ENCODE measurements at regions not wholly inside any gene's neighbourhood (a gene's known extent, or its start where the extent isn't known, plus 50 kb on each side); places are given as distances from the start of the nearest gene placed in this dataset.
"Not testable (repeated sequence)": the region's sequence is repeated elsewhere in the genome, so short reads cannot be mapped to it uniquely, and the experiment has no call there.

DNA sequence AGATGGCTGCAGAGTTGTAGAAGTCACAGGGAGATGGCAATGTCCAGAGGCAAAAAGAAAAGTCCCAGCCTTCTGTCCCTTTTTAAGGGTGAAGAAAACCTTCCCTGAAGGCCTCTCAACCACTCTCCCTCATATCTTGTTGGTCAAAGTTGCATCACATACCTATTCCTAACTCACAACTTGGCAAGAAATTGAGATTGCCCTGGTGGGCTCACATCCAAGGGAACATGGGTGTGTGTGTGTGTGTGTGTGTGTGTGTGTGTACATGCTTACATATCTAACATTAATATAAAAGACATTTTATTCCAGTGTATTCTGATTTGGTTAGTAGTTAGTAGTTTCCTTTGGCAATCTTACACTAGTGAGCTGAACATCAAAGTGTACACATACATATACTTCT lies 144.3 kb upstream of the SALL4 start:
- H3K27me3 Mint-ChIP-seq: no peaks in the 10 kb centered on the region
- DNase-seq: no peak
- no peaks in the 10 kb centered on the region for H3K4me1 Mint-ChIP-seq
- no peak overlapping the region for H3K4me3 Mint-ChIP-seq
- H3K27ac Mint-ChIP-seq: no peak overlapping the region
- intact Hi-C loops (cut with micrococcal nuclease): no loop called here
- no peaks in the 10 kb centered on the region for H3K36me3 Mint-ChIP-seq (ENCODE audit: low read depth)
- no peaks in the 10 kb centered on the region for H3K9me3 Mint-ChIP-seq

- DNase-seq: no peak
- H3K36me3 Mint-ChIP-seq (ENCODE audit: low read depth): no peaks in the 10 kb centered on the region
- H3K27ac Mint-ChIP-seq: no peak overlapping the region
- no peaks in the 10 kb centered on the region for H3K27me3 Mint-ChIP-seq
- H3K4me1 Mint-ChIP-seq: no peaks in the 10 kb centered on the region
- H3K4me3 Mint-ChIP-seq: no peak overlapping the region
- intact Hi-C loops (cut with micrococcal nuclease): no loop called here
- H3K9me3 Mint-ChIP-seq: no peaks in the 10 kb centered on the region
Observed at GRCh38 chr20:51945881-51946280, 143.6 kb upstream of the SALL4 start.

- no peak overlapping the region for H3K4me3 Mint-ChIP-seq
- DNase-seq: no peak
- no peak overlapping the region for H3K27ac Mint-ChIP-seq
- H3K27me3 Mint-ChIP-seq: no peaks in the 10 kb centered on the region
- intact Hi-C loops (cut with micrococcal nuclease): no loop called here
- H3K9me3 Mint-ChIP-seq: no peaks in the 10 kb centered on the region
- no peaks in the 10 kb centered on the region for H3K4me1 Mint-ChIP-seq
- H3K36me3 Mint-ChIP-seq (ENCODE audit: low read depth): no peaks in the 10 kb centered on the region
Observed at GRCh38 chr20:51945177-51945576, 142.9 kb upstream of the SALL4 start.

GRCh38 chr20:51943761-51944160 lies 141.4 kb upstream of the SALL4 start:
- Mint-ChIP-seq H3K4me1 (no peaks in the 10 kb centered on the region), H3K36me3 (ENCODE audit: low read depth) (no peaks in the 10 kb centered on the region), H3K27ac (no peak overlapping the region), H3K27me3 (no peaks in the 10 kb centered on the region), H3K4me3 (no peak overlapping the region), H3K9me3 (no peaks in the 10 kb centered on the region)
- intact Hi-C loops (cut with micrococcal nuclease): no loop called here
- no peak for DNase-seq

DNA sequence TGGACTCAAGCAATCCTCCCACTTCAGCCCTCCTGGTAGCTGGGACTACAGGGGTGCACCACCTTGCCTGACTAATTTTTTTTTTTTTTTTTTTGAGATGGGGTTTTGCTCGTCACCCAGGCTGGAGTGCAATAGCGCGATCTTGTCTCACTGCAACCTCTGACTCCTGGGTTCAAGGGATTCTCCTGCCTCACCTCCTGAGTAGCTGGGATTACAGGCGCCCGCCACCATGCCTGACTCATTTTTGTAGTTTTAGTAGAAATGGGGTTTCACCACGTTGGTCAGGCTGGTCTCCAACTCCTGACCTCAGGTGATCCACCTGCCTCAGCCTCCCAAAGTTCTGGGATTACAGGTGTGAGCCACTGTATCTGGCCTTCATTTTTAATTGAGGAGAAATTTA lies 141.0 kb upstream of the SALL4 start:
- intact Hi-C loops (cut with micrococcal nuclease); H3K4me1 Mint-ChIP-seq; H3K27me3 Mint-ChIP-seq; H3K27ac Mint-ChIP-seq; DNase-seq; H3K4me3 Mint-ChIP-seq; H3K9me3 Mint-ChIP-seq; H3K36me3 Mint-ChIP-seq (ENCODE audit: low read depth): not testable (repeated sequence)

GRCh38 chr20:51941503-51941902 lies 139.2 kb upstream of the SALL4 start:
- no peaks in the 10 kb centered on the region for H3K27me3 Mint-ChIP-seq

DNA sequence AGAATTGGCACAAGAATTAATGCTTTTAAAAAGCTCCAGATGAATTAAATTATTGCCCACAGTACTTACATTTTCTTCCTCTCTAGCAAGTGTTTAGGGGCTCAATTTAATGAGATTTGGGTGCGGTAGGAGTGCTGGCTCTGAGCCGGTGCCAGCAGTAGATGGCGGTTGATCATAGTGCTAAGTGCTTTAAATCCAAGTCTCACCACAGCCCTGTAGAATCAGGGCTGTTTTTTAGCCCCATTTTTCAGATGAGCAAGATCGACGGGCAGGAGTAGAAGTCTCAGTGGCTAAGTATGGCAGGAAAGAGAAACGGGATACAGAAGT lies 136.9 kb upstream of the SALL4 start:
- Mint-ChIP-seq H3K9me3 (no peaks in the 10 kb centered on the region), H3K27ac (no peak overlapping the region), H3K4me1 (no peaks in the 10 kb centered on the region), H3K4me3 (no peak overlapping the region), H3K36me3 (ENCODE audit: low read depth) (no peaks in the 10 kb centered on the region), H3K27me3 (no peaks in the 10 kb centered on the region)
- intact Hi-C loops (cut with micrococcal nuclease): no loop called here
- DNase-seq: no peak

More at GRCh38 chr20:51941503-51941902, 139.2 kb upstream of the SALL4 start:
- no peak for DNase-seq
- Mint-ChIP-seq H3K4me1 (no peaks in the 10 kb centered on the region), H3K4me3 (no peak overlapping the region), H3K36me3 (ENCODE audit: low read depth) (no peaks in the 10 kb centered on the region), H3K9me3 (no peaks in the 10 kb centered on the region), H3K27ac (no peak overlapping the region)
- intact Hi-C loops (cut with micrococcal nuclease): no loop called here

- no peaks in the 10 kb centered on the region for H3K27me3 Mint-ChIP-seq
- no peak overlapping the region for H3K27ac Mint-ChIP-seq
- intact Hi-C loops (cut with micrococcal nuclease): no loop called here
- no peaks in the 10 kb centered on the region for H3K9me3 Mint-ChIP-seq
- no peaks in the 10 kb centered on the region for H3K36me3 Mint-ChIP-seq (ENCODE audit: low read depth)
- H3K4me3 Mint-ChIP-seq: no peak overlapping the region
- no peak for DNase-seq
- H3K4me1 Mint-ChIP-seq: no peaks in the 10 kb centered on the region
Observed at GRCh38 chr20:51938559-51939258, 136.4 kb upstream of the SALL4 start.

GRCh38 chr20:51937779-51938178 lies 135.5 kb upstream of the SALL4 start:
- Mint-ChIP-seq H3K9me3 (no peaks in the 10 kb centered on the region), H3K27ac (no peak overlapping the region), H3K4me1 (no peaks in the 10 kb centered on the region), H3K27me3 (no peaks in the 10 kb centered on the region), H3K36me3 (ENCODE audit: low read depth) (no peaks in the 10 kb centered on the region), H3K4me3 (no peak overlapping the region)
- intact Hi-C loops (cut with micrococcal nuclease): no loop called here
- no peak for DNase-seq

DNA sequence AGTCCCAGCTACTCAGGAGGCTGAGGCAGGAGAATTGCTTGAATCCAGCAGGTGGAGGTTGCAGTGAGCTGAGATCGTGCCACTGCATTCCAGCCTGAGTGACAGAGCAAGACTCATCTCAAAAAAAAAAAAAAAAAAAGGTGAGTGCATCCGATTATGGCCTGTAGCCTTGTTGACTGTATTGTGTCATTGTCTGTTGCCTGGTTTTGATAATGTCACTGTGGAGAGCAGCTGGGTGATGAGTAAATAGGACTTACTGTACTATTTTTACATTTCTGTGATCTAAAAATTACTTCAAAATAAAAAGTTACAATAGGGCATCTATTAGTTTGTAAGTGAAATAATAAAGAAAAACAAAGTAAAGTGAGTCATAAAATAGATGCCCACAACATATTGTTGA lies 134.1 kb upstream of the SALL4 start:
- intact Hi-C loops (cut with micrococcal nuclease): no loop called here
- no peaks in the 10 kb centered on the region for H3K9me3 Mint-ChIP-seq
- H3K4me1 Mint-ChIP-seq: no peaks in the 10 kb centered on the region
- no peaks in the 10 kb centered on the region for H3K27me3 Mint-ChIP-seq
- no peak overlapping the region for H3K4me3 Mint-ChIP-seq
- no peak for DNase-seq
- H3K36me3 Mint-ChIP-seq (ENCODE audit: low read depth): no peaks in the 10 kb centered on the region
- no peak overlapping the region for H3K27ac Mint-ChIP-seq

GRCh38 chr20:51935003-51935358 lies 132.7 kb upstream of the SALL4 start:
- H3K4me1 Mint-ChIP-seq: no peaks in the 10 kb centered on the region
- no peaks in the 10 kb centered on the region for H3K27me3 Mint-ChIP-seq
- no peak overlapping the region for H3K4me3 Mint-ChIP-seq
- no peak overlapping the region for H3K27ac Mint-ChIP-seq
- H3K9me3 Mint-ChIP-seq: no peaks in the 10 kb centered on the region
- DNase-seq: no peak
- no peaks in the 10 kb centered on the region for H3K36me3 Mint-ChIP-seq (ENCODE audit: low read depth)
- intact Hi-C loops (cut with micrococcal nuclease): no loop called here

- no peaks in the 10 kb centered on the region for H3K4me1 Mint-ChIP-seq
- intact Hi-C loops (cut with micrococcal nuclease): no loop called here
- no peak overlapping the region for H3K4me3 Mint-ChIP-seq
- no peak for DNase-seq
- no peaks in the 10 kb centered on the region for H3K9me3 Mint-ChIP-seq
- no peak overlapping the region for H3K27ac Mint-ChIP-seq
- H3K36me3 Mint-ChIP-seq (ENCODE audit: low read depth): no peaks in the 10 kb centered on the region
- no peaks in the 10 kb centered on the region for H3K27me3 Mint-ChIP-seq
Observed at GRCh38 chr20:51934301-51935002, 132.1 kb upstream of the SALL4 start.

GRCh38 chr20:51931371-51931781 lies 129.1 kb upstream of the SALL4 start:
- H3K36me3 Mint-ChIP-seq (ENCODE audit: low read depth): no peaks in the 10 kb centered on the region
- H3K9me3 Mint-ChIP-seq: no peaks in the 10 kb centered on the region
- no peak for DNase-seq
- intact Hi-C loops (cut with micrococcal nuclease): no loop called here
- H3K4me1 Mint-ChIP-seq: no peaks in the 10 kb centered on the region
- H3K27ac Mint-ChIP-seq: no peak overlapping the region
- no peak overlapping the region for H3K4me3 Mint-ChIP-seq
- H3K27me3 Mint-ChIP-seq: no peaks in the 10 kb centered on the region

- Mint-ChIP-seq H3K4me1 (no peaks in the 10 kb centered on the region), H3K27me3 (no peaks in the 10 kb centered on the region), H3K4me3 (no peak overlapping the region), H3K27ac (no peak overlapping the region), H3K9me3 (no peaks in the 10 kb centered on the region), H3K36me3 (ENCODE audit: low read depth) (no peaks in the 10 kb centered on the region)
- no peak for DNase-seq
- intact Hi-C loops (cut with micrococcal nuclease): no loop called here
Observed at GRCh38 chr20:51930775-51931174, 128.5 kb upstream of the SALL4 start.

DNA sequence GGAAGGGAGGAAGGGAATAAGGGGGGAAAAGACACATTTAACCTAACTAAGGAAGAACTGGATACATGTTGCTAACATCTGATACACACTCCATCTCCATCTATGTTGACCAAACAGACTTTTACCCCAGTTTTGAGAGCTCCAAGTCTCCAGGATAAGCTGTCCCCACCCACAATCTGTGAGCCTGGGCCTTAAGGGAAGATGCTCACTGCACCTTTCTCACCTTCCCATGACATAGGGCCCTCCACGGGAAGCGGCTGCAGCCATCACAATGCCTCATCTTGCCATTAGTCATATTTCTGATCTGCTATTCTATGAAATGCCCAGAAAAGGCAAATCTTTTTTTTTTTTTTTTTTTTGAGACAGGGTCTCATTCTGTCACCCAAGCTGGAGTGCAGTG lies 126.6 kb upstream of the SALL4 start:
- intact Hi-C loops (cut with micrococcal nuclease): no loop called here
- no peaks in the 10 kb centered on the region for H3K4me1 Mint-ChIP-seq
- no peaks in the 10 kb centered on the region for H3K36me3 Mint-ChIP-seq (ENCODE audit: low read depth)
- H3K4me3 Mint-ChIP-seq: no peak overlapping the region
- H3K27ac Mint-ChIP-seq: no peak overlapping the region
- no peak for DNase-seq
- H3K27me3 Mint-ChIP-seq: no peaks in the 10 kb centered on the region
- H3K9me3 Mint-ChIP-seq: no peaks in the 10 kb centered on the region

Data from activated CD4-positive, alpha-beta T cell treated with anti-CD3 and anti-CD28 coated beads, Interleukin-2, amount 10 ng/mL, durations not matched to agents 24 days and 14 days (primary cell).